GM12872 (cell line): ENCODE measurements at regions not wholly inside any gene's neighbourhood (a gene's known extent, or its start where the extent isn't known, plus 50 kb on each side); places are given as distances from the start of the nearest gene placed in this dataset.

Experiments used
- TF ChIP-seq, protein P1 (sequence below): IDR thresholded peaks from 3 replicates; pipeline ENCODE4 v1.5.1; 2011; ENCODE audit warnings: low read depth, mild to moderate bottlenecking, low read length, moderate library complexity; ENCODE audit not compliant: insufficient read depth

DNA sequence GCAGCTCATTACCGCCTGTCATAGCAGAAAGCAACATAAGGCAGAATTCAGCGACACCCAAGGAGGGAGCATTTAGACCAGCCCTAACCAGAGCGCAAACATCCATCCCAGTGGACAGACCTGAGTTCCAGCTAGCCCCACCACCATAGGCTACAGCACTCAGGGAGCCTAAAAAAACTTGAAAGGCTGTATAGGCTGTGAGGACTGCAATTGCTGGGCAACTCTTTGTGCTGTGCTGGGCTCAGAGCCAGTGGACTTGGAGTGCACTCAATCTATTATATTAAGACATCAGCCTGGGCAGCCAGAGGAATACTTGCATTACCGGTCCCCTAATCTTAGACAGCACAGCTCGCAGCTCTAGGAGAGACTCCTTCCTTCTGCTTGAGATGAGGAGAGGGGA, 207.3 kb downstream of the KIF2B start:
- TF ChIP-seq, protein P1, sequence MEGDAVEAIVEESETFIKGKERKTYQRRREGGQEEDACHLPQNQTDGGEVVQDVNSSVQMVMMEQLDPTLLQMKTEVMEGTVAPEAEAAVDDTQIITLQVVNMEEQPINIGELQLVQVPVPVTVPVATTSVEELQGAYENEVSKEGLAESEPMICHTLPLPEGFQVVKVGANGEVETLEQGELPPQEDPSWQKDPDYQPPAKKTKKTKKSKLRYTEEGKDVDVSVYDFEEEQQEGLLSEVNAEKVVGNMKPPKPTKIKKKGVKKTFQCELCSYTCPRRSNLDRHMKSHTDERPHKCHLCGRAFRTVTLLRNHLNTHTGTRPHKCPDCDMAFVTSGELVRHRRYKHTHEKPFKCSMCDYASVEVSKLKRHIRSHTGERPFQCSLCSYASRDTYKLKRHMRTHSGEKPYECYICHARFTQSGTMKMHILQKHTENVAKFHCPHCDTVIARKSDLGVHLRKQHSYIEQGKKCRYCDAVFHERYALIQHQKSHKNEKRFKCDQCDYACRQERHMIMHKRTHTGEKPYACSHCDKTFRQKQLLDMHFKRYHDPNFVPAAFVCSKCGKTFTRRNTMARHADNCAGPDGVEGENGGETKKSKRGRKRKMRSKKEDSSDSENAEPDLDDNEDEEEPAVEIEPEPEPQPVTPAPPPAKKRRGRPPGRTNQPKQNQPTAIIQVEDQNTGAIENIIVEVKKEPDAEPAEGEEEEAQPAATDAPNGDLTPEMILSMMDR, result no peak

DNA sequence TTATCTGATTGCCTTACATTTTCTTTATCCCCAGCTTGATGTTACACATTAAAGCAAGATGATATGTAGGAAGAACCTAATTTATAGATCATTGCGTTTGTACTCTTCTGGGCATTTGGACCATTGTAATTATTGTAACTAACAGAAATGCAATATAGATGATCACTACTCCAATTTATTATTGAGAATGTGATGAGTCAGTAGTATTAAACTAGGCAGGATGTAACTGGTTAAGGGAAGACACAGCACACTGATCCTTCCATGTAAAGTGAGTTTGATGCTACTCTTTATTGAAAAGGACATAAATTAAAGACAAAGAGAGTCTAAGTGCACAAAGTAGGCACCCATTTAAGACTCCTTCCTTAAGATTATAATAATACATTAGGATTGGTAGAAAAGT, 223.8 kb downstream of the KIF2B start:
- TF ChIP-seq, protein P1, result no peak

DNA sequence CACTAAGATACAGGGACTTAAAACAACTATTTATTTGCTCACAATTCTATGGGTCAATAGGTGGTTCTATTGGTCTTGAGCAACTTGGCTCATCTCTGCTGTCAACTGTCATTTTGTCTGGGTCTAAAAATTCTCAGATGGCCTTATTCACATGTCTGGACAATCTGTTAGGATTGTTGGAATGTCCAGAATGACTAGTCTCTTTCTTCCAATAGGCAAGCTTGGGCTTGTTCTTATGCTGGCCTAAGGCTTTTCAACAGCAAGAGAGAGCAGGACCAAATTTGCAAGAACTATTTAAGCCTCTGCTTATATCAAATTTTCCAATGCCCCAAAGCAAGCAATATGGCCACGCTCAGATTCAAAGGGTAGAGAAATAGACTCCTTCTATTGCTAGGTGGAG, 240.9 kb downstream of the KIF2B start:
- TF ChIP-seq, protein P1, result no peak

DNA sequence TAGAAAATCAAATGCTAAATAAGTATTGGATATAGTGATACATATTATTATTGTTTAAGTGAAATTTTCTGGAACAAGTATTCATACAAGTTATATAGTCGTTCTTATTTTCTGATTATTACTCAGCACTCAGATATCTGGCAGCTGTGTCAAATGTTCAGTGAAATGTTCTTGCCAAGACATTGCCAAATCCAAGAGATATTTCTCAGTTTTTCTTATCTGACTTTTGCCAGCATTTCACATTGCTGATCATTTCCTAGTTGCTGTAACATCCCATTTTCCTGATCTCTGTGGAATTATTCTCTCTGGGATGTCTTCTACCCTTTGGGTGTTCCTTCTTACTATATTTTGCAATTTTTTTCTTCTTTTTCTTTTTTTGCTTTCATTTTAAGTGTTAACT, 262.3 kb downstream of the KIF2B start:
- TF ChIP-seq, protein P1, result no peak

DNA sequence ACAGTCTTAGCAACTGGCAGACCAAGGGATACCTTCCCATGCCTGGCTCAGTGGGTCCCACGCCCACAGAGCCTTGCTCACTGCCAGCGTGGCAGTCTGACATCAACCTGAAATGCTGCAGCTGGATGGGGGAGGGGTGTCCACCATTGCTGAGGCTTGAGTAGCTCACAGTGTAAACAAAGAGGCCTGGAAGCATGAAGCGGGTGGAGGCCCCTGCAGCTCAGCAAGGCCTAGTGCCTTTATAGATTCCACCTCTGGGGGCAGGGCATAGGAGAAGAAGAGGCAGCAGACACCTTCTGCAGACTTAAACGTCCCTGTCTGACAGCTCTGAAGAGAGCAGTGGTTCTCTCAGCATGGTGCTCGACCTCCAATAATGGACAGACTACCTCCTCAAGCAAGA, 263.2 kb downstream of the KIF2B start:
- TF ChIP-seq, protein P1, result no peak

DNA sequence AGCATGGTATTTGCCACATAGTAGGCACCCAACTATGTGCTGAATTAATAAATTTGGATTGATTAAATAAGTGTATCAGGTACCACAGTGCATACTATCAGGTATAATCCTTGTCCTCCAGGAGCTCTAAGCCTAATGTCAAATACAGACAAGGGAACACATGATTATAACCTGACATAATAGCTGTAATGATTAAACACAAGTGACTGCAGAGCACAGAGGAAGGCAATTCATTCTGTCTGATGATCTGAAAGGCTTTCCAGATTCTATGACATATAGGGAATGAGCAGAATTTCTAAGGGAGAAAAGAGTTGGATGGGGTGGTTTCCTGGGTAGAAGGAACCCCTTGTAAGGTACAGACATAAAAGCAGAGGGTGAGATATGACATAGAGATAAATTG, 273.5 kb downstream of the KIF2B start:
- TF ChIP-seq, protein P1, result no peak

- TF ChIP-seq, protein P1, result no peak
Observed at GRCh38 chr17:54099221-54099620, 276.5 kb downstream of the KIF2B start.

DNA sequence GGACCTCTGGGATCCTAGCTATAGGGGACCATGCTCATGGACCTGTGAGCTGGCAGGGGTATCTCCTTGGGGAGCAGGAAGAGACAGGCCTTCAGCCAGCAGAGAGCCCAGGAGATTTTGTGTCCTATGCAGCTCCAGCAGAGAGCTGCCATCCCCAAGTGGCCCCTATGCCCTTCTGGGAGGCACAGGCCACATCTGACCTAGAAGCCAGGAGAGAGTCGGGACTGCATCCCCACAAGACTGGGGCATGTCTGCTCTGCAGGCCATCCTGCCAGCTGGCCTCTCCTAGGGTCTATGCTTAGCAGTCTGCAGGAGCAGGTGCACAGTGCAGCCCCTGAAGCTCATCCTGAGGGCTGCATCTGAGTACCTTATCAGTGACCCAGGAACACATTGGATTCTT, 279.5 kb downstream of the KIF2B start:
- TF ChIP-seq, protein P1, result no peak
